GM11168 (cell line): ENCODE measurements at regions not wholly inside any gene's neighbourhood (a gene's known extent, or its start where the extent isn't known, plus 50 kb on each side); places are given as distances from the start of the nearest gene placed in this dataset.
"Not testable (repeated sequence)": the region's sequence is repeated elsewhere in the genome, so short reads cannot be mapped to it uniquely, and the experiment has no call there.

ENCODE experiments used
- in situ Hi-C: fragments of 300-500 bp; cut with MboI; formaldehyde crosslinking; loops from one replicate; pipeline ENCODE4 v1.12.0; 2022; ENCODE audit warnings: low sequenced_read_pairs; ENCODE audit not compliant: unreplicated experiment

DNA sequence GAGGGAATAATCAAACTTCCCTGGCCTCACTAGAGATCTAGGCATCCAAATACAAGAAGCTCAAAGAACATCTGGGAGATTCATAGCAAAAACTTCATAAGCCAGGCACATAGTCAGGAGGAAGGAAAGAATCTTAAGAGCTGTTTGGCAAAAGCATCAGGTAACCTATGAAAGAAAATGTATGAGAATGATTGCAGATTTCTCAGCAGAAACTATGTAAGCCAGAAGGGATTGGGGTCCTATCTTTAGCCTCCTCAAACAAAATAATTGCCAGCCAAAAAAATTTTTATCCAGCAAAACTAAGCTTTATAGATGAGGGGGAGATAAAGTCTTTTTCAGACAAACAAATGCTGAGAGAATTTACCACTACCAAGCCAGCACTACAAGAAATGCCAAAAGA, 1036.3 kb downstream of the TBL1XR1 start:
- in situ Hi-C loops = no loop called here

DNA sequence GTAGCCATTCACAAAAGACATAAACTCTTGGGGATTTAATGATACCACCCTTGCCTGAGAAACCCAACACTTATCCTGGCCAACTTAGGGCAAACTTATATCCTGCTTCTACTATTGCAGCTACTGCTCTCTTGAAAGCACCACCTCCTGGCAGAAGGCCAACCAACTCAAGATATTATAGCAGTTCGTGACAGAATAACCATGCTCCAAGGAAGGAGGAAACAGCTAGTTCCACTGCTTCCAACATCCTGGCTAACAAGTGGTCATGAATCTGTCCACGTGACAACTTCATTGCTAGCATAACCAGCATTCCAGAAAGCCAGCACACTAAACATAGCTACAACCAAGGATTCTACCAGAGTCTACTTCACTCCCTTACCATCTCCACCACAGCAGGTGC, 1037.5 kb downstream of the TBL1XR1 start:
- in situ Hi-C loops = no loop called here

DNA sequence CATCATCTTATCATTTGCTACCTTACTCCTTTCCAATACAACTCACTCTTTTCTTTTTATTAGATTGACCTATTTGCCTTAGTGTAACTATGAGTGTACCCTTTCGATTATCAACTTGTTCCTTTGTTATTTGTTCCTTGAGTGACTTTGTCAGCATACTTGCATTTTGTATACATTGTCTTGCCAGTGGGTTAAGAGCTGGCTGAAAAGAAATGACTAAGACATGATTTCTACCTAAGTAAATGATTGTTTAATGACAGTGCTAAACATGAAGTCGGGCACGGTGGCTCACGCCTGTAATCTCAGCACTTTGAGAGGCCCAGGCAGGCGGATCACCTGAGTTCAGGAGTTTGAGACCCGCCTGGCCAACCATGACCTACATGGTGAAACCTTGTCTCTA, 1042.3 kb downstream of the TBL1XR1 start:
- in situ Hi-C loops = no loop called here

DNA sequence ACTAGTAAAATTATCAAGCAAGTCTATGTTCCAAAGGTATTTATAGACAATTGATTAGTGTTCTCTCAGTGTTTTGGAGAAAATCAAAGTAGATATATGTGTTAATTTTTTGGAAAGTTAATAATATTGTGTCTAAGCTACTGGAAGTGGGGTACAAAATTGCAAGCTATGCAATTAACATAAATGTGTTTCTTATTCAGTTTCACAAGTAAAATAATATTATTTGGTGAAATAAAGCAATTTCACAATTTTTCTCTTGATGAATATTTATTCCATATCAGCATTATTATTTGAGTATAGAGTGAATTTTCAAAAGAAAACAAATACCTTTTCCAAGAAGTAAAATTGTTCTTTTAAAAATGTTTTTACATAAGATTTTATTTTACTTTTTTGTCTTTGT, 1047.7 kb downstream of the TBL1XR1 start:
- in situ Hi-C loops = no loop called here

DNA sequence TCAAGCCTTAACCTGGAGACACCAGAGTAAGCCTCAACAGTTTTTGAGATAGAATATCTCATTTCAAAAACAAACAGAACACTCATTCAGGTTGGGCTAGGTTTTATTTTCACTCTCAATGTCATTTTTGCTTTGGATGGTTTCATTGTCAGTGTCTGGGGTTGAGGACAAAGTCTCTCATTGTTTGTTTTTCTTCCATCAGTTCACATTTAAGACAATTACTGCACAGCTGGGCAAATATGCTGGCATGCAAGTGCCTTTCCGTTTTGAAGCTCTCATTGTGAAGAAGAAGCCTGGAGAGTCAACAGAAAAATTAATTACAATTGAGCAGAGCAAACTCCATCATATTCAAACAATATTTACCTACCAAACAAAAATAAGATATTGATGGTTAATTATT, 1050.0 kb downstream of the TBL1XR1 start:
- in situ Hi-C loops = no loop called here

DNA sequence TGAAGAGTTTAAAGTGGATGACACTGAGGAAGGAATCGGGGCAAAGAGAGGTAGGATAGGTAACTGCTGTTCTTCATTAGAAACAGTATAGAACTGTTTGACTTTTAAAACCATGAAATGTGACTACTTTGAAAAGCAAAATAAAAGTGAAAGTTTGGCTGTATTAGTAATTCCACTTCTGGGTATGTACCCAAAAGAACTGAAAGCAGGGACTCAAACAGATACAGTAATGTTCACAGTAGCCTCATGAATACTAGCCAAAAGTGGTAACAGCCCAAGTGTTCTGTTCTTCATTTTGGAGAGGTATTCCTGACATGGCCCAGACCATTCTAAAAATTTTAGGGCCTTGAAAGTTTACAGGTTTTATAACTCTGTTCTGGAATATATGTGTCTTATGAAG, 1055.4 kb downstream of the TBL1XR1 start:
- in situ Hi-C loops = no loop called here

DNA sequence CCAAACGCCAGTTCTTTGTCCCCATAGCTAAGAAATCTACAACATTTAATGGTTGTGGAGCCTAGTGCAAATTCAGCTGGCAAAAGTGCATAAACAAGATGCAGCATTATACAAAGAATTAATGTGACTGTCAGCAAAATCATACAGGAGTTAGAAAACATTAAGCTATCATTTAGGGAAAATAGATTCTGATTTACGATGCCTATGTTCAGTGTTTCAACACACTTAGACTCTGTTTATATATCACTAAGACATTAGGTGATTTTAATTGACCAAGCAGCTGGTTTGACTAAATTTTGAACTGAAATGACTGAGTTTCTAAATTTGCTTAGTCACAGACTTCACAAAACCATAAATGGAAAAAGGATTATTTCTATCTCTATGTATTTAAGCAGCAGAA, 1076.8 kb downstream of the TBL1XR1 start:
- in situ Hi-C loops = no loop called here

DNA sequence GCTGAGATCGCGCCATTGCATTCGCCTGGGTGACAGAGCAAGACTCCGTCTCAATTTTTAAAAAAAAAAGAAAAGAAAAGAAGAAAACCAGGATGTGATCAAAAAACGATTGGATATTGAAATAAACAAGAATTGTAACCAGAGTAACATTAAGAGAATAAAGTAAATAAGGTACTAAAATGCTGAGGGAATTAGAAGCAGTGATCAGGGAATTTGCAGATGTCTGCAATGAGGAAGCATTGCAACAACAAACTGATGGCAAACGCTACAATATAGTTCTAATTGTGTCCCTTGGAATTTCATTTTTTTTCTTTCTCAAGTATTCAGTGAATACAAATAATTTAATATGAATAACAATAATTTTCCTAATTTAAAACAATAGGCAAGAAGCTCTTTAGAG, 1077.5 kb downstream of the TBL1XR1 start:
- in situ Hi-C loops = no loop called here

DNA sequence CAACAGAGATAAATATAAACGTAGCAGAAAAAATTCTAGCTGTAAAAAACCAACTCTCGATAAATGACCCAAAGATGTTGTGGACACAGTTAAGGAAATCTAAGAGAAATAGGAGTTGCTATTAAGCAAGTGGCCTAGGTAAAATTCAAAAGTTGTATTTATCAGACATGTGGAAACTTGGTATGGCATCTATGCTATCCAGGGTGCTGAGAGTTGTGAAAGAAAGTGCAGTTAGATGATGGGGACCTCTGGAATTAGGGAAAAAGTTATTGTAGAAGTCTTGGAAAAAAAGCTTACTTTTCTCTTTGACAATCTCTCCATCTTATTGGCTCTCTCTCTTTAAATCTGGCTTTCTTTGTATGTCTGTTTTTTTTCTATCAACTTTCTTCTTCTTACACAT, 1090.9 kb downstream of the TBL1XR1 start:
- in situ Hi-C loops = no loop called here

DNA sequence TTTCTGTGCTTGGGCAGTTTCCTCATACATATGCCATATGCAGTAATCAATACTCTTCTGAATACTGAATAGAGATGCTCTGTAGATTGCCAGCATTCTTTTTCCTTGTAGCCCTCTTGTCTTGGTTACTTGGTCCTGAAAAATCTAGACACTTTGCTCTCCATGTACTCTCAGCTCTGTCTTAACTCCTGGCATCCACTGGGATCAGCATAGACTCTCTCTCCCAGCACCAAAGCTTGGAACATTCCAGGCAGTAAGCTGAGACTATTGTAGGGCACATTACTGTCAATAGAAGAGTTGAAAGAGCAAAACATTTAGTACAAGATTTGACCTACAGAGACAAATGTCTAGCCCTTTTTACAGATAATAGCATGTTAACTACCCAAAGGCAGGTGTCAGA, 1100.3 kb downstream of the TBL1XR1 start:
- in situ Hi-C loops = no loop called here

DNA sequence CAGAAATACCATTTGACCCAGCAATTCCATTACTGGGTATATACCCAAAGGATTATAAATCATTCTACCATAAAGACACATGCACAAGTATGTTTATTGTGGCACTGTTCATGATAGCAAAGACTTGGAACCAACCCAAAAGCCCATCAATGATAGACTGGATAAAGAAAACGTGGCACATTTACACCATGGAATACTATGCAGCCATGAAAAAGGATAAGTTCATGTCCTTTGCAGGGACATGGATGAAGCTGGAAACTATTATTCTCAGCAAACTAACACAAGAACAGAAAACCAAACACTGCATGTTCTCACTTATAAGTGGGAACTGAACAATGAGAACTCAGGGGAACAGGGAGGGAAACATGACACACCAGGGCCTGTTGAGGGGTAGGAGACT, 1103.4 kb downstream of the TBL1XR1 start:
- in situ Hi-C loops = not testable (repeated sequence)

DNA sequence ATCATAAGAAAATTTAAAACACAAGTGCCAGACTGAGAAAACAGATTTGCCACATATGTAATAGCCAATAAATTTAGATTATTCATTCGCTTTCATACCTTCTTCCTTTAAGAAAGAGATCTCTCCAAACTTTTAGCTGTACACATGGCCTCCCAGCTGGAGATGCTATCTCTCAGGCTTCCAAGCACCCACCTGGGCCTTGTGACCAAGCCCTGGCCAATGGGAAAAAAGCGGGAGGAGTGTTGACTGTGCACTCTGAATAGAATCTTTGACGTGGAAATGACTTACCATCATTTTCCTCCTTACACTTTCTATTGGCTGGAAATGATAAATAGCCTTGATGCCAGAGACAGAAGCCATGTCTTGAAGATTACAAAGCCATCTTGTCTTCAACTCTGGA, 1106.6 kb downstream of the TBL1XR1 start:
- in situ Hi-C loops = no loop called here

DNA sequence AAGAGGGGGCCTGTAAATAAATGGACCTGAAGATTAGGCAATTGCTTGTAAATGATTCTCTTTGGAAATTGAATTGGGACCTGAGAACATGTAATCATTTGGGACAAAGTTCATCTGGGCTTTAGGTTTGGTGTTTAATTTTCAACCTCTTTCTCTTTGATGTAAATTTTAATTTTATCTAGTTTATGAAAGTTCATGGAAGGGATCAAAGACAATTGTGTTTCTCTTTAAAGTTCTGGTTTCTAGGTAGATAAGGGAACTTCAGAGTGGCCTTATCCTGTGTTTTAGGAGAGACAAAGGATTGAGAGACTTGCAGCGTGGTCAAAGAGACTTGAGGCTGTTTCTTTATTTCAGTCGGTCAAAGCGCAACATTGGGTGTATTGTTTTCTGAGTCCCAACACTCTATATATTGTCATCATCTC, 1108.3 kb downstream of the TBL1XR1 start:
- in situ Hi-C loops = no loop called here

DNA sequence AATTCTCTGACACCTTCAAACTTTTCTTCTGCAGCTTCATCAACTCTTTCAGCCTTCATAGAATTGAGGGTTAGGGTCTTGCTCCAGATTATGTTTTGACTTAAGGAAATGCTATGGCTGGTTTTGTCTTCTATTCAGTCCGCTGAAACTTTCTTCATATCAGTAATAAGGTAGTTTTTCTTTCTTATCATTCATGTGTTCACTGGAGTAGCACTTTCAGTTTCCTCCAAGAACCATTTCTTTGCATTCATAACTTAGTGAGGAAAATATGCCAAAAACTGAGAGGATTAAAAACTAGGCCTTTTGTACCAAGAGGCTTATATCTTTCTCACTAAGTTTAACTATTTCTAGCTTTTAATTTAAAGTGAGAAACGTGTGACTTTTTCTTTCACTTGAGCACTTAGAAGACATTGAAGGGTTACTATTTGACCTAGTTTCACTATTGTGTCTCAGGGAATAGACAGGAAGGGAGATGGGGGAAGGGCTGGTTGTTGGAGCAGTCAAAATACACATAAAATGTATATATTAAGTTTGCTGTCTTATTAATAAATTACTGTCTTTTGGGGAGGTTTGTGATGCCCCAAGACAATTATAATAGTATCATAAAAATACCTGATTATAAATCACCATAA, 1110.1 kb downstream of the TBL1XR1 start:
- in situ Hi-C loops = no loop called here

DNA sequence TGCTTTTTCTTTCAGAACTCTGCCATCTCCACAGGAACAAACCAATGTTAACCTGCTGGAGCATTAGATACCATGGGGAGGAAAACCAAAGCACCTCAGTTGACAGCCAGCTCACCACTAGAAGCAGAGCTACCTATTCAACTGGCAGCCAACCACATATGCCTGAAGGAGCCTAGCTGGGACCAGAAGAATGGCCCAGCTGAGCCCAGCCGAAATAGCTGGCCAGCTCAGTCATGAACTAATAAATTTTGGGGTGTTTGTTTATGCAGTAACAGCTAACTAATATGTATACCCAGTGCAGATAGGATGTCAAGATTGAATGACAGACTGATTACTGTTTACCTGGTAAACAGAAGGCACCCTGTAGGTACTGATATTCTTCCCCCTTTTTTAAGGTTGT, 1117.5 kb downstream of the TBL1XR1 start:
- in situ Hi-C loops = no loop called here

DNA sequence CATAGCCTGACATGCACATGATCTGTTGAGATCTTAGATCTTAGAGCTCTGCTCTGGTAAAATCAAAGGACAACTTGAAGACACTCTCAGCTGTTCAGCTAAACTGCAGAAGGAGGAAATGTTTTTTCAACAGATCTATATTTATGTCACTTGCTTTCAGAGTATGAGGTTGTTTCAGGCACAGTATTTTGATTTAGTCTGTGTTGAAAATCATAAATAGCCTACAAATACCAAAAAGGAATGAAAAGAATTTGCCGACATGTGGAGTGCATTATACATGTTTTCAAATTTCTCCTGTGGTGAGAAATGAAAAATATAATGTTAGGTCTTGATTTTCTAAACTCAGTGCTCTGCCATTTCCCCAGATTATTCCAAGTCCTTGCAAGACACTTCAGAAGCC, 1118.4 kb downstream of the TBL1XR1 start:
- in situ Hi-C loops = no loop called here

DNA sequence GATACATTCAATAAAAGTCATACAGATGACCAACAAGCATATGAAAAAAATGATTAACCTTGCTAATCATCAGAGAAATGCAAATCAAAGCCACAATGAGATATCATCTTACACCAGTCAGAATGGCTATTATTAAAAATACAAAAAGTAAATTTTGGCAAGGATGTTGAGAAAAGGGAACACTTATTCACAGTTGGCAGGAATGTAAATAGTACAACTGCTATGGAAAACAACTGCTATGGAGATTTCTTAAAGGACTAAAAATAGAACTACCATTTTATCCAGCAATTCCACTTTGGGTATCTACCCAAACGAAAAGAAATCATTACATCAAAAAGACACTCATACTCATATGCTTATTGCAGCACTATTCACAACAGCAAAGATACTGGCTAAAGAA, 1121.8 kb downstream of the TBL1XR1 start:
- in situ Hi-C loops = no loop called here

DNA sequence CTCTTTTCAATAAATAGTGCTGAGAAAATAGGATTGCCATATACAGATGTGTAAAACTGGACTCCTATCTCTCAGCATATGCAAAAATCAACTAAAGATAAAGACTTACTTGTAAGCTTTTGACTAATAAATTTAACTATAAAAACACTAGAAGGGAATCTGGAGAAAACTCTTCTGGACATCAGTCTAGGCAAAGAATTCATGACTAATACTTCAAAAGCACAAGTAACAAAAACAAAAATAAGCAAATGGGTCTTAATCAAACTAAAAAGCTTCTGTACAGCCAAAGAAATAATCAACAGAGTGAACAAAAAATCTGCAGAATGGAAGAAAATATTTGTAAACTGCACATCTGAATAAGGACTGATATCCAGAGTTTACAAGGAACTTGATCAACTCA, 1122.2 kb downstream of the TBL1XR1 start:
- in situ Hi-C loops = no loop called here

DNA sequence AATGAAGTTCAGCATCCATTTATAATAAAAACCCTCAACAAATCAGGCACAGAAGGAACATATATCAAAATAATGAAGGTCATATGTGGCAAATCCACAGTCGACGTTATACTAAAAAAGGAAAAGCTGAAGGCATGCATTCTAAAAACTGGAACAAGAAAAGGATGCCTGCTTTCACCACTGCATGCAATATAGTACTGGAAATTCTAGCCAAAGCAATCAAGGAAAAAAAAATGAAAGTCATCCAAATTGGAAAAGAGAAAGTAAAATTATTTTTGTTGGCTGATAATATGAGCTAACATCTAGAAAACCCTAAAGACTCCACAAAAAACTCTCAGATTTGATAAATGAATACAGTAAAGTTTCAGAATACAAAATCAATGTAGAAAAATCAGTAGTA, 1123.2 kb downstream of the TBL1XR1 start:
- in situ Hi-C loops = no loop called here

DNA sequence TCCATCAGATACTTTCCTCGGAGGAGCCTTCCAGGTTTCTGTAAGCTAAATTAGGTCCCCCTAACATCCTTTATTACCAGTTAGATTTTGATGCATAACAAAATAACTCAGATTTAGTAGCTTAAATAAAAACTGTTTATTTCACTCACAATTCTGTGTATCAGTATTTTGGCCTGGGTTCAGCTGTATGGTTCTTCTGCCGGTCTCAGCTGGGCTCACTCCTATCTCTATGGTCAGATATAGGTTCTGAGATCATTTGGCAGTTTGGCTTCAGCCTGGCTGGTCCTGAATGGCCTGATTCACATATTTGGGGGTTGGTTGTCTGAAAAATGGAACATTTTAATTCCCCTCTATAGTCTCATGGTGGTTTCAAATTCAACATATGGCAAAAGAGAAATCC, 1125.3 kb downstream of the TBL1XR1 start:
- in situ Hi-C loops = no loop called here

DNA sequence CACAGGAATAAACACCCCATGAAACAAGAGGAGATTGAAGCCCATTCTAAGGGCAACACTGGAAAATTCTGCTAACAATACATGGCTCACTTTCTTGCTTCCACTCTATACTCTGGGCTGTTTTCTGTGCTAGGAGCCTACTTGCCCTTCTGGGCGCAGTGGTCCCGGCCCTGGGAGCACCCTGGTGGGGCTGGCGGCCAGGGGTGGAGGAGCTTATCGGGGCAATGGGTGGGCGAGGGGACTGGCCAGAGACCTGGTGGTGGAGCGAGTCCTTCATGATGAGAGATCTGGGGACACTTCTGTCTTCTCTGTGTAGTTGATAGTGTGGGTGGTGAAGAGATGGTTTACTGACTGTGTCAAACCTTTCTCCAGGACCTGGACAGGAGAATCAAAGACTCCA, 1128.5 kb downstream of the TBL1XR1 start:
- in situ Hi-C loops = no loop called here

DNA sequence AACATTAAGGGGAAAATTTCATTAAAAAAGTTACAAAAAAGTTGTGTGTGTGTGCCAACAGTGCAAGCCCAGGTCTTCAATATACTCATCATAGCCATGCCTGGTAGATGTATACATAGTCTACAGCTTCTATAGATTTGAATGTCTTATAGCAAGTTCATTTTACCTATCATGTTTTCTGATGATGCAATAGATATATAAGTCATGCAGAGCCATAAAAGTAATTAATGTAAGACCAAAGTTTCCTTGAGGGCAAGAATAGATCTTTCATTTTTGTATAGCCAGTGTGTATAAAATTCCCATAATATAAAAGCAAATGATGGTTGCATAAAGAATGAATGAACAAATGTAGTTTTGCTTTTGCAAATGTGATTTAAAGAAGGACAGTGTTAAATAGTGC, 1138.4 kb downstream of the TBL1XR1 start:
- in situ Hi-C loops = no loop called here

DNA sequence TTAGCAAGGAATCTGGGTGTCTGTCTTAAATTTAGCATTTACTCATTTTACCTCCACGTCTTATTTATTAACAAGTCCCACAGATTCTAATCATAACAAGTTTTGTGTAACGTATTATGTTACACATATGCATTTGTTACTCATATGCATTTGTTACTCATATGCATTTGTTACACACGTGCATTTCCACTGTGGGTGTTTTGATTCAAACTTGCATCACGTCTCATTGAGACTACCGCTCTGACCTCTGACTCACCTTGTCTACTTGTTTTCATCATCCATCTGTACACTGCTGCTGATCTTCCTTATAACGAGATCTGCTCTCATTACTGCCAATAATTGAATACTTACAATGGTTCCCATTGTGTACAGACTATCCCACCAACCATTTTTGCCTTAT, 1141.4 kb downstream of the TBL1XR1 start:
- in situ Hi-C loops = no loop called here
